ENCODE measurements at regions not wholly inside any gene's neighbourhood (a gene's known extent, or its start where the extent isn't known, plus 50 kb on each side); places are given as distances from the start of the nearest gene placed in this dataset.

DNA sequence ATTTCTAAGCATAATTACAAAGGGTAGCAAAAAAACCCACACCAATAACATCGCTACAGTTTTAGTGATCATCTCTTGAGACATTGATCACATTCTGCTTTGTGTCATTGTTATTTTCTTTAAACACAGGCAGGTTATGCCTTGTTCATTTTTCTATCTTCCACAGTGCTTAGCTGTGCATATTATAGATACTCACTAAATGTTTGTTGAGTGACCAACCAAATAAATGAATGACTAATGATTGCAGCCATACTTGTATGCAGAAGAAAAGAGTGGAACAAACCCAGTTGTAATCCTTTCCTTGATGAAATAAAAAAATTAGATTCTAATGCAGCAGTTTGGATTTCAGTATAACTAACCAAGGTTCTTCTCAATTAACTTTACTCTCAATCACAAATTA is 81.0 kb upstream of the RASSF8 start:
- TF ChIP-seq, protein P1, sequence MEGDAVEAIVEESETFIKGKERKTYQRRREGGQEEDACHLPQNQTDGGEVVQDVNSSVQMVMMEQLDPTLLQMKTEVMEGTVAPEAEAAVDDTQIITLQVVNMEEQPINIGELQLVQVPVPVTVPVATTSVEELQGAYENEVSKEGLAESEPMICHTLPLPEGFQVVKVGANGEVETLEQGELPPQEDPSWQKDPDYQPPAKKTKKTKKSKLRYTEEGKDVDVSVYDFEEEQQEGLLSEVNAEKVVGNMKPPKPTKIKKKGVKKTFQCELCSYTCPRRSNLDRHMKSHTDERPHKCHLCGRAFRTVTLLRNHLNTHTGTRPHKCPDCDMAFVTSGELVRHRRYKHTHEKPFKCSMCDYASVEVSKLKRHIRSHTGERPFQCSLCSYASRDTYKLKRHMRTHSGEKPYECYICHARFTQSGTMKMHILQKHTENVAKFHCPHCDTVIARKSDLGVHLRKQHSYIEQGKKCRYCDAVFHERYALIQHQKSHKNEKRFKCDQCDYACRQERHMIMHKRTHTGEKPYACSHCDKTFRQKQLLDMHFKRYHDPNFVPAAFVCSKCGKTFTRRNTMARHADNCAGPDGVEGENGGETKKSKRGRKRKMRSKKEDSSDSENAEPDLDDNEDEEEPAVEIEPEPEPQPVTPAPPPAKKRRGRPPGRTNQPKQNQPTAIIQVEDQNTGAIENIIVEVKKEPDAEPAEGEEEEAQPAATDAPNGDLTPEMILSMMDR (conservative IDR thresholded peaks at IDR 0.05; ENCODE audit: low read length): no peak
- TF ChIP-seq EZH2phosphoT487 (IDR thresholded peaks at IDR 0.05; ENCODE audit: borderline replicate concordance): no peak

All from Loucy (cell line).